Neuronal stem cell (in vitro differentiated cells): ENCODE measurements at regions not wholly inside any gene's neighbourhood (a gene's known extent, or its start where the extent isn't known, plus 50 kb on each side); places are given as distances from the start of the nearest gene placed in this dataset.

ENCODE experiments used
- DNase-seq: peaks from one replicate; pipeline ENCODE4 v3.0.0-alpha.2; 2013; ENCODE audit warnings: low spot score
- H2AFZ ChIP-seq: one replicate; pipeline ENCODE4 v1.6.1; 2013; ENCODE audit warnings: mild to moderate bottlenecking, low read length, inconsistent platforms
- H2AK5ac ChIP-seq: 2 replicates; pipeline ENCODE4 v1.6.1; 2013; ENCODE audit warnings: low read depth, mild to moderate bottlenecking, inconsistent platforms, low read length, moderate library complexity, mixed read lengths
- H2BK120ac ChIP-seq: 2 replicates; pipeline ENCODE4 v1.6.1; 2013; ENCODE audit warnings: low read depth, mild to moderate bottlenecking, inconsistent platforms, low read length, moderate library complexity, mixed read lengths
- H2BK12ac ChIP-seq: one replicate; pipeline ENCODE4 v1.6.1; 2013; ENCODE audit warnings: low read length, inconsistent platforms
- H2BK15ac ChIP-seq: 2 replicates; pipeline ENCODE4 v1.6.1; 2013; ENCODE audit warnings: mild to moderate bottlenecking, low read length, inconsistent platforms, mixed read lengths
- H2BK5ac ChIP-seq: one replicate; pipeline ENCODE4 v1.6.1; 2013; ENCODE audit warnings: inconsistent platforms, mild to moderate bottlenecking, low read length, moderate library complexity
- H3K14ac ChIP-seq: one replicate; pipeline ENCODE4 v1.6.1; 2013; ENCODE audit warnings: low read length, inconsistent platforms
- H3K18ac ChIP-seq: 2 replicates; pipeline ENCODE4 v1.6.1; 2013; ENCODE audit warnings: low read length, inconsistent platforms
- H3K23ac ChIP-seq: 2 replicates; pipeline ENCODE4 v1.6.1; 2013; ENCODE audit warnings: low read depth, mild to moderate bottlenecking, mixed read lengths, low read length, inconsistent platforms; ENCODE audit not compliant: poor library complexity
- H3K27ac ChIP-seq: replicated peaks from 3 replicates; pipeline ENCODE4 v1.5.1; 2013; ENCODE audit warnings: low read length, inconsistent platforms
- H3K27me3 ChIP-seq, 3 experiments: 2 replicates each; pipeline ENCODE4 v1.6.1; 2013; ENCODE audit warnings: low read length in 3 of 3, mild to moderate bottlenecking in 2 of 3, inconsistent platforms in 1 of 3, low read depth in 1 of 3, mixed read lengths in 1 of 3, moderate library complexity in 1 of 3; ENCODE audit not compliant: control insufficient read depth in 3 of 3, insufficient read depth in 3 of 3
- H3K36me3 ChIP-seq, 2 donors: replicated peaks in 1 of 2; 2 replicates each; pipeline ENCODE4 v1.6.1; 2013; ENCODE audit warnings: low read length in 2 of 2; ENCODE audit not compliant: control insufficient read depth in 2 of 2, insufficient read depth in 2 of 2
- H3K4ac ChIP-seq: 2 replicates; pipeline ENCODE4 v1.6.1; 2013; ENCODE audit warnings: inconsistent platforms, mild to moderate bottlenecking, low read length, moderate library complexity
- H3K4me1 ChIP-seq, 2 donors: 1 replicate in 1 of 2; 2 replicates in 1 of 2; pipeline ENCODE4 v1.6.1; 2013; ENCODE audit warnings: low read length in 2 of 2, low read depth in 1 of 2; ENCODE audit not compliant: control insufficient read depth in 2 of 2, insufficient read depth in 1 of 2
- H3K4me2 ChIP-seq: one replicate; pipeline ENCODE4 v1.6.1; 2013; ENCODE audit warnings: mild to moderate bottlenecking, low read length, inconsistent platforms; ENCODE audit not compliant: insufficient read depth, poor library complexity, severe bottlenecking
- H3K4me3 ChIP-seq, 2 donors: 2 replicates each; pipeline ENCODE4 v1.5.1; 2013; ENCODE audit warnings: low read length in 2 of 2, mild to moderate bottlenecking in 2 of 2, inconsistent platforms in 1 of 2, moderate library complexity in 1 of 2
- H3K79me1 ChIP-seq: one replicate; pipeline ENCODE4 v1.6.1; 2013; ENCODE audit warnings: low read depth, mild to moderate bottlenecking, inconsistent platforms, low read length, moderate library complexity
- H3K9ac ChIP-seq: one replicate; pipeline ENCODE4 v1.6.1; 2013; ENCODE audit warnings: mild to moderate bottlenecking, low read depth, low read length, inconsistent platforms; ENCODE audit not compliant: poor library complexity
- H3K9me3 ChIP-seq, 2 donors: replicated peaks in 1 of 2; 2 replicates each; pipeline versions ENCODE3 to v1.6.1; 2013; ENCODE audit warnings: low read length in 2 of 2, mild to moderate bottlenecking in 2 of 2, inconsistent platforms in 1 of 2, low read depth in 1 of 2, mixed read lengths in 1 of 2, moderate library complexity in 1 of 2; ENCODE audit not compliant: control insufficient read depth in 2 of 2, insufficient read depth in 1 of 2
- H4K8ac ChIP-seq: one replicate; pipeline ENCODE4 v1.6.1; 2013; ENCODE audit warnings: low read depth, mild to moderate bottlenecking, inconsistent platforms, low read length, moderate library complexity
- H4K91ac ChIP-seq: one replicate; pipeline ENCODE4 v1.6.1; 2013; ENCODE audit warnings: low read length, low read depth, mild to moderate bottlenecking, inconsistent platforms; ENCODE audit not compliant: poor library complexity
- WGBS, 2 donors: extraction: QIAGEN DNeasy Blood & Tissue Kit; methylation state at CpG; one replicate each; pipeline ENCODE4 v1.1.7; 2013; ENCODE audit warnings: missing lambda C conversion rate in 2 of 2, mixed read lengths in 1 of 2; ENCODE audit not compliant: insufficient read length in 2 of 2, insufficient replicate concordance in 1 of 2; ENCODE audit errors: extremely low coverage in 2 of 2; 5-methylcytosine and 5-hydroxymethylcytosine counted together

DNA sequence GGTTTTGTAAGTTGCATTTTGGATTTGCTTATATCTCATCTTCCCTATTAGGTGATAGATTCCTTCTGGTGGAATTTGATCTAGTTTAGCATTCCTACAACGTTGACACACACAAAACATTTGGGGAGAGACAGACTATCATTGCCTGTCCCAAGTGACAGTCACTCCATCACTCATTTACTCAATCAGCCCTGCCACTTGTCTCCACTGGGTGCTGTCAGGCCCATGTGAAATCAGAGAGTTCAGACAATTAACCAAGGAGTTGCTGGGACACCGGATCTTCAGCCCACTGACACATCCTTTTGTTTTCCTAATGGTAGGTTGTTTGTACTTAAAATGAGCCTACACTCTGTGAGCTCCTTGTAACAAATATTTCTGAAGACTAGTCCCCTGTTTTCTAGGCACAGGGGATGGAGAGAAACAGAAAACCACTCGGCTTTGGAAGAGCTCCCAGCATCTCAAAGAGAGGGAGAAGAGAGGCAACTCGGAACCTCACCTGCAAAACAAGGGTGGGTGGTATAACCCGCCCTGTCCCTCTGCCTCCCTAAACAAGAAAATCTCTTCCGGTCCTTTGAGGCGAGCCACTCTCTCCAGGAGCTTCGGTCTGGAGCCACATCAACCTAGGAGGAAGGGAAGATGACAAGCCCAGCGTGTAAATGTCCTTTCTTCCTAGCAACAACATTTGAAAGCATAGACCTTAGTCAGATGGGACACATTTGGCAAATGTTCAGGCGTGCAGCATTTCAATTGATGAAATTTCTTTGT is 440.9 kb upstream of the KLF12 start:
- peak overlapping the region; percentile 36 for H3K18ac ChIP-seq
- no peak overlapping the region for H3K14ac ChIP-seq
- peak overlapping the region; percentile 85 for H2AFZ ChIP-seq
- no peaks in the 10 kb centered on the region for H3K79me1 ChIP-seq
- no peak overlapping the region for H2BK5ac ChIP-seq
- no peaks in the 10 kb centered on the region for H3K27me3 ChIP-seq
- no peaks in the 10 kb centered on the region for H3K36me3 ChIP-seq
- H3K4me3 ChIP-seq = peak overlapping the region; percentile 0 to 42
- WGBS, 2 donors = no CpG with 5 or more reads among the region's 10 CpGs
- peak overlapping the region; percentile 64 for H3K4me2 ChIP-seq
- peak overlapping the region; percentile 79 for H2BK12ac ChIP-seq
- H4K91ac ChIP-seq = no peak overlapping the region
- no peak overlapping the region for H3K23ac ChIP-seq
- peaks cover 2 to 12% of the 10 kb centered on the region in 2 donors for H3K4me1 ChIP-seq
- no peak overlapping the region for H2BK120ac ChIP-seq
- peak overlapping the region; percentile 30 for H3K9ac ChIP-seq
- H2BK15ac ChIP-seq = peak overlapping the region; percentile 53
- H3K27ac ChIP-seq = no peak overlapping the region
- peaks cover 0 to 7% of the 10 kb centered on the region in 2 donors for H3K9me3 ChIP-seq
- no peak overlapping the region for H3K4ac ChIP-seq
- DNase-seq = no peak
- H2AK5ac ChIP-seq = no peak overlapping the region
- H4K8ac ChIP-seq = no peak overlapping the region

DNA sequence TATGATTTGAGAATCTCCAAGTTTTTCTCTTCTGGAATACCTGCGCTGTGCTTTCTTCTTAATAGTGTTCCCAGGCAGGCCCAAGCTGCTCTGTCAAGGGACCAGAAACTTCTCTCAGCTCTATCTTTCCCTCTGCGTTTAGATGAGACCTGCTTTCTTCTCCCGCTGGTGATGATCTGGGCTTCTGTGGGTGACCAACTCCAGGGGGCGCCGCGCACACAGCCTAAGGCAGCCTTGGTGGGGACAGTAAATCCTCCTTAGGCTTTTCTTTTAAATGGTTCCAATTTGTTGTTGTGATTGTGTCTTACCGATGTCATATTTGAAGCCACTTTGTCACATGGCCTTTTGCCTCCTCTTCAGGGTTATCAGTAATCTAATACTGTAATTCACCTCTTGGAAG is 439.4 kb upstream of the KLF12 start:
- no peak overlapping the region for H3K18ac ChIP-seq
- H3K4me2 ChIP-seq = no peak overlapping the region
- no peaks in the 10 kb centered on the region for H3K36me3 ChIP-seq
- H2BK15ac ChIP-seq = no peak overlapping the region
- no peak overlapping the region for H4K8ac ChIP-seq
- H3K23ac ChIP-seq = no peak overlapping the region
- peaks cover 2 to 12% of the 10 kb centered on the region in 2 donors for H3K4me1 ChIP-seq
- no peak overlapping the region for H3K9ac ChIP-seq
- H3K27ac ChIP-seq = no peak overlapping the region
- peaks cover 0 to 7% of the 10 kb centered on the region in 2 donors for H3K9me3 ChIP-seq
- no peak overlapping the region for H2BK5ac ChIP-seq
- H2AK5ac ChIP-seq = no peak overlapping the region
- no peaks in the 10 kb centered on the region for H3K79me1 ChIP-seq
- H3K4ac ChIP-seq = no peak overlapping the region
- H2BK120ac ChIP-seq = no peak overlapping the region
- H4K91ac ChIP-seq = no peak overlapping the region
- no peak overlapping the region for H2AFZ ChIP-seq
- WGBS, 2 donors = no CpG with 5 or more reads among the region's 7 CpGs
- H3K4me3 ChIP-seq = no peak overlapping the region
- no peaks in the 10 kb centered on the region for H3K27me3 ChIP-seq
- DNase-seq = no peak
- H2BK12ac ChIP-seq = no peak overlapping the region
- no peak overlapping the region for H3K14ac ChIP-seq

DNA sequence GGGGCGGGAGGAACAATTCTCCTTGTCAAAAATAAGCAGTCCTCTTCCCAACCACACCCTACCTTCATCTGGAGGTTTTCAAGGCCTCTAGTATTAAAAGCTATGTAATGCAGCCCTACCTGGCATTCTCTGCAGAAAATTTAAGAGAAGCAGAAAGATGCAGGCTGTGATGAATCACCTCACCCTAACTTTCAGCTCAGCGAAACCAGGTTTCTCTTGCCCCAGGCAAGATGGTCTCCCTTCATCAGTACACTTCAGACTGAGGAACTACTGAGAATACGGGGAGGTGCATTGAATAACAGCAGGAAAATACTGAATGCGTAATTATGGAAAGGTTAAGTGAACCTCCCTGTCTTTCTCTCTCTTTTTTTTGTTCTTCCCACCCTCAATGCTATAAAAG is 437.6 kb upstream of the KLF12 start:
- H2BK12ac ChIP-seq = no peak overlapping the region
- no peak overlapping the region for H3K4me2 ChIP-seq

DNA sequence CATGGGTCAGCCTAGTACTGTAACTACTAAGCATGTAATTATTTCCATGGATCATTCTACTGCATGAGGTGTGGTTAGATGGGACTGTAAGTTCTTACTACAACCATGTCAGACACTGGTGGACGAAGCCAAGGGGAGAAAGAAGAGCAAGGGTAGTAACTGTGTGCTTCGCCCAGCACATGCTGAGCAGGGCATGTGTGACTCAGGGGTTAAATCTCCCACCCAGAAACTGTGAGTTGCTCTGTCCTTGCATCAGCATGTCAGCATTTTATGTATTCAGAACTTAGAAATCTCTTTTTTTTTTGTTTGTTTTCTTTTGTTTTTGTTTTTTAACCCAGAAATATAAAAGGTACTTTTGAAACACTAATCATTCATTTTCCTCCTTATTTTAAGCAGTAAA is 436.6 kb upstream of the KLF12 start:
- H3K79me1 ChIP-seq = no peaks in the 10 kb centered on the region
- no peak overlapping the region for H2BK15ac ChIP-seq
- no peak overlapping the region for H3K4ac ChIP-seq
- no peak overlapping the region for H4K91ac ChIP-seq
- no peak overlapping the region for H3K18ac ChIP-seq
- no peak overlapping the region for H3K9ac ChIP-seq
- H2AK5ac ChIP-seq = no peak overlapping the region
- no peak overlapping the region for H3K23ac ChIP-seq
- WGBS, 2 donors = no CpG with 5 or more reads among the region's 2 CpGs
- H4K8ac ChIP-seq = no peak overlapping the region
- H2BK5ac ChIP-seq = no peak overlapping the region
- H3K27ac ChIP-seq = no peak overlapping the region
- no peak overlapping the region for H3K4me3 ChIP-seq
- no peak overlapping the region for H2AFZ ChIP-seq
- no peak overlapping the region for H2BK120ac ChIP-seq
- peaks cover 2 to 9% of the 10 kb centered on the region in 2 donors for H3K4me1 ChIP-seq
- DNase-seq = no peak
- H3K36me3 ChIP-seq = no peaks in the 10 kb centered on the region
- H3K9me3 ChIP-seq = no peaks in the 10 kb centered on the region
- H3K27me3 ChIP-seq = no peaks in the 10 kb centered on the region
- H3K14ac ChIP-seq = no peak overlapping the region
- no peak overlapping the region for H2BK12ac ChIP-seq
- no peak overlapping the region for H3K4me2 ChIP-seq

More for the DNA sequence above, 437.6 kb upstream of the KLF12 start:
- WGBS, 2 donors = no CpG with 5 or more reads among the region's 4 CpGs
- Histone ChIP-seq H2AK5ac (no peak overlapping the region), H3K9me3 (no peaks in the 10 kb centered on the region), H3K36me3 (no peaks in the 10 kb centered on the region), H3K4me3 (no peak overlapping the region), H3K4me1 (peaks cover 2 to 12% of the 10 kb centered on the region in 2 donors), H2AFZ (no peak overlapping the region), H3K23ac (no peak overlapping the region), H2BK15ac (no peak overlapping the region), H4K91ac (no peak overlapping the region), H3K27me3 (no peaks in the 10 kb centered on the region), H2BK5ac (no peak overlapping the region), H3K79me1 (no peaks in the 10 kb centered on the region), H4K8ac (no peak overlapping the region), H3K18ac (no peak overlapping the region), H3K9ac (no peak overlapping the region), H3K4ac (no peak overlapping the region), H3K14ac (no peak overlapping the region), H3K27ac (no peak overlapping the region), H2BK120ac (no peak overlapping the region)
- no peak for DNase-seq
